Gastrocnemius medialis (tissue), 4 donors: ENCODE measurements at regions not wholly inside any gene's neighbourhood (a gene's known extent, or its start where the extent isn't known, plus 50 kb on each side); places are given as distances from the start of the nearest gene placed in this dataset.

Experiments used
- ATAC-seq, 2 donors: fragments of 150-250 bp; one replicate each; pipeline ENCODE4 v1.9.1; 2016
- DNase-seq, 2 donors: peaks; one replicate each; pipeline ENCODE4 v3.0.0-alpha.2; 2019
- H3K27ac ChIP-seq, 4 donors: fragments of 200-600 bp; sonication (generic); 1 replicate in 1 of 4; 2 replicates in 3 of 4; pipeline ENCODE4 v1.5.1; 2016 to 2018; ENCODE audit warnings: mild to moderate bottlenecking in 2 of 4, moderate library complexity in 1 of 4
- H3K27me3 ChIP-seq, 3 donors: fragments of 200-600 bp; sonication (generic) in 2 of 3; 1 replicate in 1 of 3; 2 replicates in 2 of 3; pipeline versions ENCODE4 v1.5.1 to v1.6.0; 2016 to 2019; ENCODE audit warnings: mild to moderate bottlenecking in 1 of 3, moderate library complexity in 1 of 3
- H3K36me3 ChIP-seq, 2 donors: fragments of 200-600 bp; sonication (generic) in 1 of 2; one replicate each; pipeline ENCODE4 v1.5.1; 2017 to 2018
- H3K4me1 ChIP-seq, 2 donors: fragments of 200-600 bp; sonication (generic) in 1 of 2; one replicate each; pipeline ENCODE4 v1.5.1; 2016 to 2017; ENCODE audit warnings: mild to moderate bottlenecking in 2 of 2
- H3K4me3 ChIP-seq, 4 donors: fragments of 200-600 bp; sonication (generic) in 3 of 4; 1 replicate in 1 of 4; 2 replicates in 3 of 4; pipeline ENCODE4 v1.5.1; 2016 to 2019; ENCODE audit warnings: mild to moderate bottlenecking in 2 of 4
- H3K9me3 ChIP-seq, 3 donors: fragments of 200-600 bp; sonication (generic) in 2 of 3; 1 replicate in 1 of 3; 2 replicates in 2 of 3; pipeline ENCODE4 v1.5.1; 2016 to 2019
- CTCF ChIP-seq, 5 experiments: fragments of 450-650 bp in 3 of 5; fragments of 200-600 bp in 2 of 5; sonication (generic) in 2 of 5; IDR thresholded peaks in 4 of 5; conservative IDR thresholded peaks in 1 of 5; 1 replicate in 4 of 5; 2 replicates in 1 of 5; pipeline ENCODE4 v1.5.1; 2016 to 2019; ENCODE audit warnings: antibody characterized with exemption in 5 of 5, mild to moderate bottlenecking in 3 of 5, moderate library complexity in 3 of 5
- POLR2A ChIP-seq, 2 donors: fragments of 450-650 bp; IDR thresholded peaks; one replicate each; pipeline ENCODE4 v1.6.1; 2017; ENCODE audit warnings: antibody characterized with exemption in 2 of 2, mild to moderate bottlenecking in 2 of 2, moderate library complexity in 2 of 2
- in situ Hi-C, 4 donors: fragments of 200-750 bp; cut with MboI; loops; one replicate each; pipeline versions ENCODE4 v1.15.0 to v1.8.0; 2017; ENCODE audit warnings: low sequenced_read_pairs in 4 of 4
- intact Hi-C: fragments of 100-400 bp; cut with DNase I; formaldehyde crosslinking; loops from one replicate; pipeline ENCODE4 v1.15.1; 2023; ENCODE audit warnings: low total_unique reads

GRCh38 chr13:48160606-48161278 is 65.8 kb upstream of the MED4 start:
- Histone ChIP-seq H3K27me3 (no peaks in the 10 kb centered on the region), H3K4me3 (no peak overlapping the region), H3K9me3 (no peaks in the 10 kb centered on the region), H3K27ac (peak overlapping the region; percentile 63 to 73 (median 71)), H3K4me1 (peaks cover 4 to 6% of the 10 kb centered on the region in 2 donors), H3K36me3 (no peaks in the 10 kb centered on the region)
- ATAC-seq (peak; percentile 65 to 74), DNase-seq (peak; percentile 15 to 59)
- intact Hi-C loops (no loop called here), in situ Hi-C loops (no loop called here)
- TF ChIP-seq POLR2A (IDR thresholded peaks at IDR 0.05), result no peak
- no peak for TF ChIP-seq CTCF (IDR thresholded peaks at IDR 0.05 in 4 of 5, conservative IDR thresholded peaks at IDR 0.05 in 1 of 5)

GRCh38 chr13:48159826-48160225 is 64.9 kb upstream of the MED4 start:
- in situ Hi-C loops (no loop called here), intact Hi-C loops (no loop called here)
- TF ChIP-seq CTCF (IDR thresholded peaks at IDR 0.05 in 4 of 5, conservative IDR thresholded peaks at IDR 0.05 in 1 of 5) (no peak), POLR2A (IDR thresholded peaks at IDR 0.05) (no peak)
- H3K9me3 ChIP-seq, result no peaks in the 10 kb centered on the region
- H3K27me3 ChIP-seq, result no peaks in the 10 kb centered on the region
- peaks cover 4 to 6% of the 10 kb centered on the region in 2 donors for H3K4me1 ChIP-seq
- DNase-seq (no peak), ATAC-seq (no peak)
- H3K36me3 ChIP-seq, result no peaks in the 10 kb centered on the region
- no peak overlapping the region for H3K4me3 ChIP-seq
- H3K27ac ChIP-seq, result peak overlapping the region in 2 of 4 donors; percentile 63 to 72

GRCh38 chr13:48159401-48159800 is 64.5 kb upstream of the MED4 start:
- peak overlapping the region in 1 of 4 donors; percentile 6 for H3K27ac ChIP-seq
- no peaks in the 10 kb centered on the region for H3K27me3 ChIP-seq
- H3K9me3 ChIP-seq, result no peaks in the 10 kb centered on the region
- DNase-seq (no peak), ATAC-seq (no peak)
- no peak overlapping the region for H3K4me3 ChIP-seq
- TF ChIP-seq POLR2A (IDR thresholded peaks at IDR 0.05) (no peak), CTCF (IDR thresholded peaks at IDR 0.05 in 4 of 5, conservative IDR thresholded peaks at IDR 0.05 in 1 of 5) (no peak)
- intact Hi-C loops, result no loop called here
- H3K4me1 ChIP-seq, result peaks cover 4 to 6% of the 10 kb centered on the region in 2 donors
- in situ Hi-C loops, result no loop called here
- no peaks in the 10 kb centered on the region for H3K36me3 ChIP-seq

- Histone ChIP-seq H3K36me3 (no peaks in the 10 kb centered on the region), H3K27ac (peak overlapping the region in 1 of 4 donors; percentile 28), H3K4me3 (no peak overlapping the region), H3K9me3 (no peaks in the 10 kb centered on the region), H3K27me3 (no peaks in the 10 kb centered on the region), H3K4me1 (peaks cover 4 to 6% of the 10 kb centered on the region in 2 donors)
- intact Hi-C loops (no loop called here), in situ Hi-C loops (no loop called here)
- ATAC-seq, result no peak
- TF ChIP-seq POLR2A (IDR thresholded peaks at IDR 0.05) (no peak), CTCF (IDR thresholded peaks at IDR 0.05 in 4 of 5, conservative IDR thresholded peaks at IDR 0.05 in 1 of 5) (no peak)
- no peak for DNase-seq
Measured at GRCh38 chr13:48158915-48159314, 64.0 kb upstream of the MED4 start.

- TF ChIP-seq CTCF (IDR thresholded peaks at IDR 0.05 in 4 of 5, conservative IDR thresholded peaks at IDR 0.05 in 1 of 5) (no peak), POLR2A (IDR thresholded peaks at IDR 0.05) (no peak)
Measured at GRCh38 chr13:48158290-48158689, 63.4 kb upstream of the MED4 start.

More at GRCh38 chr13:48158290-48158689, 63.4 kb upstream of the MED4 start:
- intact Hi-C loops (no loop called here), in situ Hi-C loops (no loop called here)
- Histone ChIP-seq H3K9me3 (no peaks in the 10 kb centered on the region), H3K27ac (no peak overlapping the region), H3K4me3 (no peak overlapping the region), H3K27me3 (no peaks in the 10 kb centered on the region), H3K36me3 (no peaks in the 10 kb centered on the region), H3K4me1 (peaks cover 4 to 6% of the 10 kb centered on the region in 2 donors)
- ATAC-seq, result no peak
- DNase-seq, result no peak
